PC-3 (cell line): ENCODE measurements at regions not wholly inside any gene's neighbourhood (a gene's known extent, or its start where the extent isn't known, plus 50 kb on each side); places are given as distances from the start of the nearest gene placed in this dataset.

ENCODE experiments used
- ATAC-seq: fragments of 200-7000 bp; cut with Tn5 transposase; 2 replicates; pipeline ENCODE4 v1.9.1; 2020; ENCODE audit warnings: mild to moderate bottlenecking, moderate library complexity
- BruUV-seq: library from RNA; stranded (reverse); fragments of 400-500 nt; replicated peaks from 2 replicates; lab custom pipeline; 2021; lab: Mats Ljungman, UMichigan
- CTCF ChIA-PET: fragments of 300-600 bp; sonication (Branson Sonifier 250); formaldehyde crosslinking; loops from one replicate; lab custom pipeline; 2022; ENCODE audit warnings: antibody characterized with exemption; lab: Charles Lee
- POLR2A ChIA-PET: fragments of 300-600 bp; sonication (Branson Sonifier 250); formaldehyde crosslinking; loops from one replicate; lab custom pipeline; 2022; ENCODE audit warnings: antibody characterized with exemption; ENCODE audit not compliant: unreplicated experiment; lab: Charles Lee
- DNase-seq: peaks from one replicate; pipeline ENCODE4 v3.0.0-alpha.2; 2015
- H2AFZ ChIP-seq: fragments of 300-600 bp; sonication (generic); 2 replicates; pipeline ENCODE4 v1.6.0; 2016; ENCODE audit warnings: antibody characterized with exemption, low read length
- H3F3A ChIP-seq: fragments of 300-600 bp; sonication (generic); one replicate; pipeline ENCODE4 v1.6.0; 2017; ENCODE audit warnings: antibody characterized with exemption, low read length, control low read depth, mild to moderate bottlenecking; ENCODE audit not compliant: unreplicated experiment
- H3K27ac ChIP-seq: fragments of 300-600 bp; sonication (generic); 2 replicates; pipeline ENCODE4 v1.5.1; 2016; ENCODE audit warnings: mild to moderate bottlenecking, low read length
- H3K27me3 ChIP-seq: fragments of 300-600 bp; sonication (generic); 2 replicates; pipeline ENCODE4 v1.6.1; 2016; ENCODE audit warnings: low read length, mixed read lengths
- H3K36me3 ChIP-seq: fragments of 300-600 bp; sonication (generic); 2 replicates; pipeline ENCODE4 v1.6.1; 2016; ENCODE audit warnings: low read depth, mixed run types, low read length, mixed read lengths
- H3K4me1 ChIP-seq: fragments of 300-600 bp; sonication (generic); 2 replicates; pipeline ENCODE4 v1.5.1; 2016; ENCODE audit warnings: low read length; ENCODE audit not compliant: insufficient read depth
- H3K4me2 ChIP-seq: fragments of 300-600 bp; sonication (generic); 2 replicates; pipeline ENCODE4 v1.6.0; 2016; ENCODE audit warnings: low read length
- H3K4me3 ChIP-seq: fragments of 300-600 bp; sonication (generic); 2 replicates; pipeline ENCODE4 v1.5.1; 2016; ENCODE audit warnings: mild to moderate bottlenecking, low read length, mixed read lengths
- H3K79me2 ChIP-seq: fragments of 300-600 bp; sonication (generic); 2 replicates; pipeline ENCODE4 v1.6.1; 2017; ENCODE audit warnings: low read length, mixed read lengths
- H3K9ac ChIP-seq: fragments of 300-600 bp; sonication (generic); 2 replicates; pipeline ENCODE4 v1.6.0; 2016; ENCODE audit warnings: mild to moderate bottlenecking, low read length
- H3K9me2 ChIP-seq: fragments of 300-600 bp; sonication (generic); replicated peaks from 2 replicates; pipeline ENCODE4 v1.6.1; 2016; ENCODE audit warnings: mixed run types, low read length, mixed read lengths
- H3K9me3 ChIP-seq: fragments of 300-600 bp; sonication (generic); 2 replicates; pipeline ENCODE4 v1.6.1; 2016; ENCODE audit warnings: low read length, mixed read lengths
- H4K20me1 ChIP-seq: fragments of 300-600 bp; sonication (generic); 2 replicates; pipeline ENCODE4 v1.6.1; 2016; ENCODE audit warnings: low read length, mixed read lengths
- CTCF ChIP-seq: fragments of 300-600 bp; sonication (generic); conservative IDR thresholded peaks from 2 replicates; pipeline ENCODE4 v1.5.1; 2017; ENCODE audit warnings: antibody characterized with exemption, low read depth, mild to moderate bottlenecking, low read length
- EZH2 ChIP-seq: fragments of 300-600 bp; sonication (generic); IDR thresholded peaks from one replicate; pipeline ENCODE4 v1.6.1; 2017; ENCODE audit warnings: antibody characterized with exemption, mild to moderate bottlenecking, low read length; ENCODE audit not compliant: unreplicated experiment
- EZH2phosphoT487 ChIP-seq: fragments of 300-600 bp; sonication (generic); IDR thresholded peaks from 2 replicates; pipeline ENCODE4 v1.6.1; 2018; ENCODE audit warnings: mild to moderate bottlenecking, antibody characterized with exemption, low read length, borderline replicate concordance
- intact Hi-C: fragments of 100-400 bp; cut with micrococcal nuclease; formaldehyde crosslinking; loops from 2 replicates; pipeline ENCODE4 v1.9.0; 2023

- ATAC-seq (no peak), DNase-seq (no peak)
- 0 out of 2 replicates have a peak, but pooled peaks cover 3% of the 10 kb centered on the region for H3K9me3 ChIP-seq
- no peaks in the 10 kb centered on the region for H3K36me3 ChIP-seq
- POLR2A ChIA-PET, result no interaction called here
- no peaks in the 10 kb centered on the region for H3K27me3 ChIP-seq
- CTCF ChIA-PET, result no interaction called here
- intact Hi-C loops, result no loop called here
- H3K9ac ChIP-seq, result no peak overlapping the region
- BruUV-seq, result no TSS peak
- no peak overlapping the region for H3K4me3 ChIP-seq
- no peaks in the 10 kb centered on the region for H3K4me1 ChIP-seq
- H3K79me2 ChIP-seq, result no peaks in the 10 kb centered on the region
- H3F3A ChIP-seq, result no peaks in the 10 kb centered on the region
- TF ChIP-seq EZH2 (no peak), CTCF (no peak), EZH2phosphoT487 (no peak)
- H4K20me1 ChIP-seq, result no peaks in the 10 kb centered on the region
- H3K27ac ChIP-seq, result no peak overlapping the region
- no peak overlapping the region for H2AFZ ChIP-seq
- no peak overlapping the region for H3K4me2 ChIP-seq
- H3K9me2 ChIP-seq, result no peaks in the 10 kb centered on the region; the same call in 1 of the 2 replicates
Observed at GRCh38 chr4:144409525-144409924, 236.4 kb upstream of the HHIP start.

- H3K9me3 ChIP-seq, result 0 out of 2 replicates have a peak, but pooled peaks cover 3% of the 10 kb centered on the region
- no peaks in the 10 kb centered on the region for H3K79me2 ChIP-seq
- DNase-seq (no peak), ATAC-seq (no peak)
- H3K4me2 ChIP-seq, result no peak overlapping the region
- TF ChIP-seq EZH2phosphoT487, result no peak
- TF ChIP-seq EZH2, result no peak
- no peak for TF ChIP-seq CTCF
- intact Hi-C loops, result no loop called here
- ChIA-PET CTCF (no interaction called here), POLR2A (no interaction called here)
- no peaks in the 10 kb centered on the region for H4K20me1 ChIP-seq
- no peaks in the 10 kb centered on the region for H3F3A ChIP-seq
- H3K4me1 ChIP-seq, result no peaks in the 10 kb centered on the region
- no peak overlapping the region for H3K27ac ChIP-seq
- no peaks in the 10 kb centered on the region for H3K36me3 ChIP-seq
- no peaks in the 10 kb centered on the region for H3K27me3 ChIP-seq
- no peak overlapping the region for H3K4me3 ChIP-seq
- no TSS peak for BruUV-seq
- H3K9ac ChIP-seq, result no peak overlapping the region
- H2AFZ ChIP-seq, result no peak overlapping the region
- H3K9me2 ChIP-seq, result no peaks in the 10 kb centered on the region; the same call in 1 of the 2 replicates
Observed at GRCh38 chr4:144410230-144410783, 235.6 kb upstream of the HHIP start.

GRCh38 chr4:144411119-144411518 lies 234.8 kb upstream of the HHIP start:
- Histone ChIP-seq H3K9ac (no peak overlapping the region), H2AFZ (no peak overlapping the region), H3K9me3 (no peaks in the 10 kb centered on the region), H4K20me1 (no peaks in the 10 kb centered on the region), H3F3A (no peaks in the 10 kb centered on the region), H3K79me2 (no peaks in the 10 kb centered on the region), H3K4me1 (no peaks in the 10 kb centered on the region), H3K36me3 (no peaks in the 10 kb centered on the region), H3K27me3 (no peaks in the 10 kb centered on the region), H3K9me2 (no peaks in the 10 kb centered on the region), H3K4me2 (no peak overlapping the region), H3K4me3 (no peak overlapping the region), H3K27ac (no peak overlapping the region)
- ATAC-seq, result no peak
- BruUV-seq, result no TSS peak
- CTCF ChIA-PET, result no interaction called here
- TF ChIP-seq EZH2, result no peak
- no peak for TF ChIP-seq EZH2phosphoT487
- TF ChIP-seq CTCF, result no peak
- intact Hi-C loops, result no loop called here
- DNase-seq, result no peak
- POLR2A ChIA-PET, result no interaction called here
